ENCODE measurements at regions not wholly inside any gene's neighbourhood (a gene's known extent, or its start where the extent isn't known, plus 50 kb on each side); places are given as distances from the start of the nearest gene placed in this dataset.

GRCh38 chr2:60659026-60659425 lies 97.0 kb upstream of the PAPOLG start:
- no peak for DNase-seq

DNA sequence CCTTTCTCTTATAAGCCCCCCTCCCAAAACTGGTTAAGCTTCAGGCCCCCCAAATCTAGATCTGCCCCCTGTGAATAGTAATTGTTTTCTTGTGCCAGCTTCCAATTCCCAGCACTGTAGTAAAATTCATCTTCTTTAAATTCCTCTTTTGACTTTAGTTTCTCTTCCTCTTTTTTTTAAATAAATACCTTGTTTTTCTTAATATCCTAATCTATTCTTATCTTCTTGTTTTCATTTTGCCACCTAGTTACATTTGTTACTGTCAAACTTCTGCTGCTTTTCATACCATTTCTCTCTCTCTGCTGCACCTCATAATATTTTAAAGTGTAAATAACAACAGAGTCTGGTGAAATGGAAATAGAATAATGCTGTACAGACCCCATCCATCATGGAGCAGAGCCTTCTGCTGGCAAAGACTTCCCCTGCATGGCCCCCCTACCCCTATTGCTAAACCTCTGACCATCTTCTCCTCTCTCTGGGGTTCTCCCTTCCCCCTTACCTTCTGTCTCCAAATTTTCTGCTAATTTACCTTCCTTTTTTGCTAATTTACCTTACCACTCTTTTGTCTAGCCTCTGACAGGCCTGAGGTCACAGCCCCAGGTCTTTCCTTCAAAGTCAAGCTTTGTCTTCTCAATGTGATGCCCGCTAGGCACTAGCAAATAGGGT lies 94.9 kb upstream of the PAPOLG start:
- no peak for DNase-seq

- no peak for DNase-seq
Measured at GRCh38 chr2:60662781-60663180, 93.3 kb upstream of the PAPOLG start.

DNA sequence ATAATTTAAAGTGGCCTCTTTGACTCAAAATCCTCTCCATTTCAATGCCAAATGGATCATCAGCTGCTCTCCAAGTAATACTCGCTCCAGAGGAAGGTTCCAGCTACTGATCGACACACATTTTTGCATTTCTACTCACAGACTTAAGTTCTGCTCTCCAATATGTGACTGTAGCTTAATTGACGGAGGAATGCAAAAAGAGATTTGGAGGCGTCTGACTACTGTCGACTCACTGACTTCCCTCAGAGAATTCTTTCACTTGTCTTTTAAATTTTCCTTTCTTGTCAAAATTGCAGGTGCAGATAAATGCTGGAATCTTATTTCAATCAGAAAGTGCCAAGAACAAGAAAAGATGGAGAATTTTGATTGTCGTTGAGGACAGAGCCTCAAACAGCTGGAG lies 84.1 kb upstream of the PAPOLG start:
- no peak for DNase-seq

- DNase-seq = peak; percentile 63
Measured at GRCh38 chr2:60674524-60675165, 81.4 kb upstream of the PAPOLG start.

GRCh38 chr2:60675301-60675700 lies 80.8 kb upstream of the PAPOLG start:
- no peak for DNase-seq

- DNase-seq = no peak
Measured at GRCh38 chr2:60676706-60677330, 79.2 kb upstream of the PAPOLG start.

- DNase-seq = no peak
Measured at GRCh38 chr2:60677356-60677755, 78.7 kb upstream of the PAPOLG start.

- no peak for DNase-seq
Measured at GRCh38 chr2:60678551-60678950, 77.5 kb upstream of the PAPOLG start.

- DNase-seq = no peak
Measured at GRCh38 chr2:60679036-60679780, 76.9 kb upstream of the PAPOLG start.

- no peak for DNase-seq
Measured at GRCh38 chr2:60693551-60693950, 62.5 kb upstream of the PAPOLG start.

DNA sequence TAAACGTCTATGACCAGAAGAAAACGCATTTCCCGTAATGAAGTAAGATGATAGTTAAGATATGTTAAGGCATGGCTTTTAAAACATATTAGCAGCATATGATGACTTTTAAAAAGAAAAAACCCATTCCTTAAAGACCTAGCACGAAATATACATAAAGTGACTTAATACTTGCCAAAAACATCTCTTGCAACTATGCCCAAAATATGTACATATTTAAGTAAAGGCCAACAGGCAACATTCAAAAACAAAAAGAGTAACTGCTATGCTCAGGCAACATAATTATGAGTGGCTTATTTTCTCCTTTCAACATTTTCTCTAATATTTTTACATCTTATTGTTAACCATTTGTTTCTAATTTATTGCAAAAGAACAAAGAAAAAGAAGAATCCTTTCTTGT lies 60.3 kb upstream of the PAPOLG start:
- no peak for DNase-seq

DNA sequence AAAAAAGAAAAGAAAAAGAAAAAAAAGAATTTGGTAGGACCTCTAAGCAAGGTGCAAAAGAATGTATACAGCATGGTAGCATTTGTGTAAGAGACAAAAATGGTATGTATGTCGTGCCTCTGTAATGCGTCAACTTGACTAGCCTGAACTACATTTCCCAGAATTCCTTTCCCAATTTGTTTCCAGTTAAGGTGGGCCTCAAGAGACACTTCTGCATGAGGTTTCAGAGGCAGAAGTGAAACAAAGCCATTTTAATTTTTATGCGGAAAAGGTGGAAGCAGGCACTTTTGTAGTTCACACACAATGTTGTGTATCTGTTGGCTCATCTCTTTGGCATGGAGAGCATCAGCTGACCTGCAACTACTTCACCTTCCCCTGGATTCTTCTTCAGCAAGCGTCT lies 56.5 kb upstream of the PAPOLG start:
- DNase-seq = no peak

GRCh38 chr2:60706021-60706420 lies 50.0 kb upstream of the PAPOLG start:
- DNase-seq = no peak

Measured in CD4-positive, alpha-beta T cell treated with Interleukin-17A for 1 hour (primary cell).